ENCODE measurements at regions not wholly inside any gene's neighbourhood (a gene's known extent, or its start where the extent isn't known, plus 50 kb on each side); places are given as distances from the start of the nearest gene placed in this dataset.

GRCh38 chr15:87660251-87661129 is 596.0 kb downstream of the NTRK3 start:
- no peaks in the 10 kb centered on the region for H4K20me1 ChIP-seq (replicated peaks in 1 of 2; ENCODE audit: control insufficient read depth in 1 of 2, insufficient read depth in 2 of 2, low read length in 2 of 2)
- H3K18ac ChIP-seq (ENCODE audit: extremely low read depth, low read length): no peak overlapping the region
- no peak overlapping the region for H3K14ac ChIP-seq (ENCODE audit: insufficient read length)
- no peak overlapping the region for H3K9ac ChIP-seq (replicated peaks in 1 of 4; ENCODE audit: extremely low read depth in 1 of 4, low read depth in 3 of 4, low read length in 3 of 4)
- H4K5ac ChIP-seq (ENCODE audit: insufficient read length, low read depth, low read length): no peak overlapping the region
- no peak for FAIRE-seq
- no peak overlapping the region for H3K27ac ChIP-seq (ENCODE audit: low read depth, low read length)
- TF ChIP-seq CTCF (IDR thresholded peaks at IDR 0.05; ENCODE audit: control extremely low read depth in 1 of 3, insufficient read depth in 1 of 3, low read depth in 1 of 3, low read length in 3 of 3) (peak in 1 of 3 experiments; percentile 19; a peak in 1 of 4 replicates), RBBP5 (IDR thresholded peaks at IDR 0.05; ENCODE audit: borderline replicate concordance, low read depth, low read length) (no peak), RAD21 (IDR thresholded peaks at IDR 0.05 in 1 of 2, conservative IDR thresholded peaks at IDR 0.05 in 1 of 2; ENCODE audit: low read depth in 2 of 2, low read length in 2 of 2) (peak; percentile 13 to 21; a peak in 2 of 4 replicates)
- ChIA-PET CTCF (ENCODE audit: partially characterized antibody) (interaction anchor here (0.6 to 0.9 kb wide), 4 partner anchors 8 to 1481 kb away, joined by 3 read pairs; no protein-coding TSS in a partner anchor), POLR2A (ENCODE audit: partially characterized antibody) (no interaction called here)
- H3K9me3 ChIP-seq (ENCODE audit: insufficient read depth in 2 of 2, low read depth in 1 of 2, low read length in 1 of 2): peaks cover 0 to 5% of the 10 kb centered on the region in 2 experiments; a peak in 1 of 4 replicates
- WGBS, 2 experiments (ENCODE audit: extremely low coverage in 1 of 2, insufficient coverage in 1 of 2, insufficient read length in 1 of 2, insufficient replicate concordance in 2 of 2, low coverage in 1 of 2, low lambda C conversion rate in 2 of 2, missing lambda C conversion rate in 1 of 2): 98% methylated on average over 2 of the region's 2 CpGs; no CpG with 5 or more reads in 1 of the 2 experiments
- H3K79me1 ChIP-seq (ENCODE audit: low read depth, low read length): no peaks in the 10 kb centered on the region
- H3K36me3 ChIP-seq (ENCODE audit: control insufficient read depth in 2 of 4, insufficient read depth in 4 of 4, low read length in 3 of 4): no peaks in the 10 kb centered on the region
- H3K23me2 ChIP-seq (ENCODE audit: low read depth, low read length): no peaks in the 10 kb centered on the region
- no peaks in the 10 kb centered on the region for H3K4me1 ChIP-seq (replicated peaks in 1 of 4; ENCODE audit: control insufficient read depth in 3 of 4, insufficient read depth in 4 of 4, low read length in 3 of 4)
- no peak overlapping the region for H3K56ac ChIP-seq (replicated peaks; ENCODE audit: insufficient read length, low read depth, low read length)
- no peak overlapping the region for H2AK5ac ChIP-seq (ENCODE audit: low read depth, low read length)
- no peak overlapping the region for H2BK12ac ChIP-seq (ENCODE audit: low read depth, low read length)
- no peak overlapping the region for H2BK15ac ChIP-seq (ENCODE audit: low read length)
- no peak overlapping the region for H2BK120ac ChIP-seq (replicated peaks; ENCODE audit: low read depth, low read length)
- H2BK5ac ChIP-seq (ENCODE audit: low read depth, low read length): no peak overlapping the region
- H3K4ac ChIP-seq (replicated peaks; ENCODE audit: insufficient read length, low read depth, low read length): no peak overlapping the region
- DNase-seq (ENCODE audit: low read depth in 1 of 2, low spot score in 2 of 2): no peak
- H3K4me2 ChIP-seq (ENCODE audit: insufficient read depth in 1 of 2, low read depth in 2 of 2, low read length in 2 of 2): no peak overlapping the region
- H3K27me3 ChIP-seq (replicated peaks in 1 of 4; ENCODE audit: control insufficient read depth in 3 of 4, extremely low read depth in 1 of 4, insufficient read depth in 3 of 4, low read length in 3 of 4): no peaks in the 10 kb centered on the region
- H4K91ac ChIP-seq (replicated peaks; ENCODE audit: insufficient read length, low read length): no peak overlapping the region
- no peaks in the 10 kb centered on the region for H3K79me2 ChIP-seq (ENCODE audit: control insufficient read depth in 1 of 2, insufficient read depth in 2 of 2, low read length in 2 of 2)
- H2AFZ ChIP-seq (ENCODE audit: low read length): no peak overlapping the region
- H3K4me3 ChIP-seq (ENCODE audit: extremely low read depth in 1 of 4, insufficient read depth in 2 of 4, low read depth in 3 of 4, low read length in 4 of 4): no peak overlapping the region
- H3K23ac ChIP-seq (ENCODE audit: insufficient read length): no peak overlapping the region
- H4K8ac ChIP-seq (ENCODE audit: extremely low read depth, insufficient read depth, low read length): no peak overlapping the region
- H2BK20ac ChIP-seq (ENCODE audit: low read length): no peak overlapping the region
